ENCODE measurements at regions not wholly inside any gene's neighbourhood (a gene's known extent, or its start where the extent isn't known, plus 50 kb on each side); places are given as distances from the start of the nearest gene placed in this dataset.

DNA sequence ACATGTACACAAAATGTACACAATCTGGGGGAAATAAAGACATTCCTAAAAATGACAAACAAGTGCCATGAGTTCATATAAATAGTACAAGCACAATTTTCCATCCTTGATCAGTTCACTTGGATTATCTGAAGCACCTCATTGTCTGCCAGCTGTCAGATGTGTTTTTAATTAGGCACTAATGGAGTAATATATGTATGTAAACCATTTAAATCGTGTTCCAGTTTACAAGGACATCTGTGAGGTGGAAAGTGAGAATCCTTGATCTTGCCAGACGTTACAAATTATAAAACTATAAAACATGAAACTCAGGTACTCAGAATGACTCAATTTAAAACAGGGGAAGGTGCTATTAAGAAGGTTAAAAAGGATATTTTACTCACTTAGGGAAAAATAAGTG lies 1312.2 kb downstream of the PLA2G4A start:
- TF ChIP-seq, protein P1, sequence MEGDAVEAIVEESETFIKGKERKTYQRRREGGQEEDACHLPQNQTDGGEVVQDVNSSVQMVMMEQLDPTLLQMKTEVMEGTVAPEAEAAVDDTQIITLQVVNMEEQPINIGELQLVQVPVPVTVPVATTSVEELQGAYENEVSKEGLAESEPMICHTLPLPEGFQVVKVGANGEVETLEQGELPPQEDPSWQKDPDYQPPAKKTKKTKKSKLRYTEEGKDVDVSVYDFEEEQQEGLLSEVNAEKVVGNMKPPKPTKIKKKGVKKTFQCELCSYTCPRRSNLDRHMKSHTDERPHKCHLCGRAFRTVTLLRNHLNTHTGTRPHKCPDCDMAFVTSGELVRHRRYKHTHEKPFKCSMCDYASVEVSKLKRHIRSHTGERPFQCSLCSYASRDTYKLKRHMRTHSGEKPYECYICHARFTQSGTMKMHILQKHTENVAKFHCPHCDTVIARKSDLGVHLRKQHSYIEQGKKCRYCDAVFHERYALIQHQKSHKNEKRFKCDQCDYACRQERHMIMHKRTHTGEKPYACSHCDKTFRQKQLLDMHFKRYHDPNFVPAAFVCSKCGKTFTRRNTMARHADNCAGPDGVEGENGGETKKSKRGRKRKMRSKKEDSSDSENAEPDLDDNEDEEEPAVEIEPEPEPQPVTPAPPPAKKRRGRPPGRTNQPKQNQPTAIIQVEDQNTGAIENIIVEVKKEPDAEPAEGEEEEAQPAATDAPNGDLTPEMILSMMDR (IDR thresholded peaks at IDR 0.05), result no peak
- no peak for TF ChIP-seq POLR2A (IDR thresholded peaks at IDR 0.05)
- no peaks in the 10 kb centered on the region for H3K36me3 ChIP-seq (replicated peaks in 1 of 2; ENCODE audit: insufficient read depth in 1 of 2, low read depth in 2 of 2)
- DNase-seq (no peak), ATAC-seq (no peak)
- intact Hi-C loops (cut with DNase I), result no loop called here
- no peaks in the 10 kb centered on the region for H3K27me3 ChIP-seq
- no peaks in the 10 kb centered on the region for H3K4me1 ChIP-seq
- no peak overlapping the region for H3K27ac ChIP-seq
- no peaks in the 10 kb centered on the region for H3K9me3 ChIP-seq
- 25 to 33% methylated on average over 2 of the region's 2 CpGs for WGBS, 2 donors
- no peak overlapping the region for H3K4me3 ChIP-seq

DNA sequence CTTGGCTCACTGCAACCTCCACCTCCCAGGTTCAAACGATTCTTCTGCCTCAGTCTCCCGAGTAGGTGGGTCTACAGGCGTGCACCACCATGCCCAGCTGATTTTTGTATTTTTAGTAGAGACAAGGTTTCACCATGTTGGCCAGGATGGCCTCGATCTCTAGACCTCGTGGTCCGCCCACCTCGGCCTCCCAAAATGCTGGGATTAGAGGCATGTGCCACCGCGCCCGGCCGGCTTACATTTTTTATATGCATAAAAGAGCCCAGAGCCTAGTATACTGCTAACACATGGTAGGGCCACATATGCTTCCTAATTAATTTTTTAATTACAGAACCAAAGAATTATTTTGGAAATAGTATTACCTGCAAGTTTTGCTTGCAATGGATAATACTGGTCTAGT lies 1325.4 kb downstream of the PLA2G4A start:
- DNase-seq, result no peak
- 69 to 81% methylated on average over 11 of the region's 11 CpGs for WGBS, 2 donors
- ATAC-seq, result no peak

DNA sequence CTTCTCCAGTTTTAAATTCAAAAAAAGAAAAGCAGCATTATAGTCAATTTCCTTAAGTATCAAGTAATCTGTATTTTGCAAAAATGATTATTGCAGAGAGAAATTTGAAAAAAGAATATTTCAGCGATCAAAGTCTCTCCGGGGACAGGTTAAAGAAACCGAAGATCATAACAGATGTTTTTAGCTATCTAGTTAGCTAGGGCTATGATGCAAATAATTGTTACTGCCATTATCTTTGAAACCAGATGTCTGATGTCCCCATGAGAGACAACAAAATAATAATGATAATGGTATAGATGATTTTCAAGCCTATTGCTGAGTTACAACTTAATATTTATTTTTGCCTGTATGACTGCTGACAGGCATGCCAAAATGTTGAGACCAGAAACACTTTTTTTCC lies 1326.0 kb downstream of the PLA2G4A start:
- Histone ChIP-seq H3K9me3 (no peaks in the 10 kb centered on the region), H3K27ac (no peak overlapping the region), H3K27me3 (no peaks in the 10 kb centered on the region), H3K4me3 (no peak overlapping the region), H3K36me3 (replicated peaks in 1 of 2; ENCODE audit: insufficient read depth in 1 of 2, low read depth in 2 of 2) (no peaks in the 10 kb centered on the region), H3K4me1 (no peaks in the 10 kb centered on the region)
- DNase-seq (no peak), ATAC-seq (no peak)
- 81 to 85% methylated on average over 3 of the region's 3 CpGs for WGBS, 2 donors
- intact Hi-C loops (cut with DNase I), result no loop called here
- TF ChIP-seq, protein P1 (IDR thresholded peaks at IDR 0.05), result no peak
- no peak for TF ChIP-seq POLR2A (IDR thresholded peaks at IDR 0.05)

More for the DNA sequence above, 1325.4 kb downstream of the PLA2G4A start:
- H3K4me1 ChIP-seq, result no peaks in the 10 kb centered on the region
- TF ChIP-seq POLR2A (IDR thresholded peaks at IDR 0.05), result no peak
- TF ChIP-seq, protein P1 (IDR thresholded peaks at IDR 0.05), result no peak
- intact Hi-C loops (cut with DNase I), result no loop called here
- H3K27me3 ChIP-seq, result no peaks in the 10 kb centered on the region
- no peaks in the 10 kb centered on the region for H3K9me3 ChIP-seq
- no peak overlapping the region for H3K27ac ChIP-seq
- H3K36me3 ChIP-seq (replicated peaks in 1 of 2; ENCODE audit: insufficient read depth in 1 of 2, low read depth in 2 of 2), result no peaks in the 10 kb centered on the region
- no peak overlapping the region for H3K4me3 ChIP-seq

DNA sequence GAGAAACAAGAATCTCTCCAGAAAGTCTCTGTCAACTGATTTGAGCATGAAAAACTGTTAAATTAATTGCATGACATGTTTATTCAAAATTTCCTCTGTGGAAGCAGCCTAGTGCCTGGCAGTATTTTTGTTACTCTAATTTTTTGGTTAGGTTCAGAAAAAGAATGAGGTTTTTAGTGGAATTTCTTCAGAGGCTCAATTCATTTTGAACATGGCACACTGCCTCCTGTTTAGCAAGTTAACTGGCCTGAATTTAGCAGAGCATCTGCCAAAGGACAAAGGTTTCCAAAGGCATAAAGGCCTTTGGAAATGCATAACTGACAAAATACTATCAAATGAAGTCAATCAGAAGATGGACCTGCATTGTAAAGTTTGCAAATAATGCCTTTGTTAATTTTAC lies 1326.5 kb downstream of the PLA2G4A start:
- Histone ChIP-seq H3K4me3 (no peak overlapping the region), H3K27me3 (no peaks in the 10 kb centered on the region), H3K9me3 (no peaks in the 10 kb centered on the region), H3K27ac (no peak overlapping the region), H3K4me1 (no peaks in the 10 kb centered on the region), H3K36me3 (replicated peaks in 1 of 2; ENCODE audit: insufficient read depth in 1 of 2, low read depth in 2 of 2) (no peaks in the 10 kb centered on the region)
- intact Hi-C loops (cut with DNase I), result no loop called here
- DNase-seq (no peak), ATAC-seq (no peak)
- TF ChIP-seq, protein P1 (IDR thresholded peaks at IDR 0.05), result no peak
- no peak for TF ChIP-seq POLR2A (IDR thresholded peaks at IDR 0.05)

DNA sequence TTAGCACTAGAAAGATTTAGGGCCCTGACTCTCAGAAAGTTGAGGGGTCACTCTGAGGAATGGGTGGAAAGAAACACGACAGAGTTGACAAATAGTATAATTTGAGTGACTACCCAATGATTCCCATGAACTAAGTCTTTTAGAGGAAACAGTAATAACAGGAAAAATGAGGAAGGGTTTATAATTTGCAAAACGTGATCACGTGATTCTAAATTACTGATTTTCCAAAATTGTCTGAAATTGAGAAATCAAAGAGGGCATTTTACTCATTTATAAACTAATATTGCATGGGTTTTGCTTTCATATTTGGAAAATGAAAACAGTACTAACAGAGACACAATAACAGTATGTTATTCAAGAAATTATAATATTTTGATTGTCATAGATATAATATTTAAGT lies 1335.7 kb downstream of the PLA2G4A start:
- WGBS, 2 donors, result 51 to 69% methylated on average over 3 of the region's 3 CpGs
- intact Hi-C loops (cut with DNase I), result no loop called here
- Histone ChIP-seq H3K4me3 (no peak overlapping the region), H3K27me3 (no peaks in the 10 kb centered on the region), H3K36me3 (replicated peaks in 1 of 2; ENCODE audit: insufficient read depth in 1 of 2, low read depth in 2 of 2) (no peaks in the 10 kb centered on the region), H3K4me1 (no peaks in the 10 kb centered on the region), H3K9me3 (no peaks in the 10 kb centered on the region), H3K27ac (no peak overlapping the region)
- ATAC-seq, result no peak
- DNase-seq, result no peak
- TF ChIP-seq, protein P1 (IDR thresholded peaks at IDR 0.05), result no peak
- TF ChIP-seq POLR2A (IDR thresholded peaks at IDR 0.05), result no peak

Measured in body of pancreas (tissue), 4 donors.